ENCODE measurements at regions not wholly inside any gene's neighbourhood (a gene's known extent, or its start where the extent isn't known, plus 50 kb on each side); places are given as distances from the start of the nearest gene placed in this dataset.

DNA sequence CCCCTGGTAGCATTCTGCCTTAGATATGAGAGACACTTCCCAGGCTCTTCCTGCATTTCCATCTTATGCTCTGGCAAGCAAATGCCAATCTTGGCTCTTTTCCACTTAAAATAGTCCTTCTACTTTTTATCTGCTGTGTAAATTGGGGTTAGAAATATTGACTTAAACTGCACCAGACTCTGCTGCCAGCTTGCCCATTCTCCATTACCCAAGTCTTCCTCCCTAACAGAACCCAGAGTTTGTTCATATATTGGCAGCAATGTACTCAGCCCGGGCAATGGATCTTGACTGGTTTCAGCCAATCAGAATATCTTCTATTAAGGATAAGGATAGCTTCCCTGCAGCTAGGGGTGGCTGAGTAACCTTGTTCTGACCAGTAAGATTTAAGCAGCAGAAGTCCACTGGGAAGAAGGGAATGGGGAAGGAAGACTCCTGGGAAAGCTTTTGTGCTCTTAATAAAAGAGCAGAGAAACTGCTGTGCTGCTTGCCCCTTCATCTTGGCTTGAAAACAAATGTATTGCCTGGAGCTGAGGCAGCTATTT lies 177.1 kb downstream of the KCNRG start:
- no peak overlapping the region for H2BK5ac ChIP-seq (ENCODE audit: insufficient read length, low read length)
- DNase-seq = no peak
- WGBS (ENCODE audit: extremely low coverage, insufficient read length, low lambda C conversion rate) = no CpG with 5 or more reads among the region's 1 CpG
- no peaks in the 10 kb centered on the region for H3K23me2 ChIP-seq (ENCODE audit: insufficient read length, low read depth, low read length, poor library complexity, severe bottlenecking)
- no peak overlapping the region for H2BK20ac ChIP-seq (ENCODE audit: low read depth, low read length, poor library complexity, severe bottlenecking)
- H4K5ac ChIP-seq (ENCODE audit: insufficient read length, low read depth, low read length) = no peak overlapping the region
- no peak overlapping the region for H3K4ac ChIP-seq (ENCODE audit: low read depth, low read length)
- no peak overlapping the region for H2AFZ ChIP-seq (ENCODE audit: low read length)
- H3K4me2 ChIP-seq (ENCODE audit: insufficient read depth, insufficient read length, low read length) = no peak overlapping the region
- H2AK5ac ChIP-seq (ENCODE audit: insufficient read length, low read length) = no peak overlapping the region
- H4K20me1 ChIP-seq (ENCODE audit: control insufficient read depth, insufficient read depth, insufficient read length) = no peaks in the 10 kb centered on the region
- no peak overlapping the region for H3K18ac ChIP-seq (ENCODE audit: insufficient read length, low read depth, low read length)
- H3K27ac ChIP-seq (ENCODE audit: insufficient read length, low read depth, low read length) = no peak overlapping the region
- TF ChIP-seq, protein P1, sequence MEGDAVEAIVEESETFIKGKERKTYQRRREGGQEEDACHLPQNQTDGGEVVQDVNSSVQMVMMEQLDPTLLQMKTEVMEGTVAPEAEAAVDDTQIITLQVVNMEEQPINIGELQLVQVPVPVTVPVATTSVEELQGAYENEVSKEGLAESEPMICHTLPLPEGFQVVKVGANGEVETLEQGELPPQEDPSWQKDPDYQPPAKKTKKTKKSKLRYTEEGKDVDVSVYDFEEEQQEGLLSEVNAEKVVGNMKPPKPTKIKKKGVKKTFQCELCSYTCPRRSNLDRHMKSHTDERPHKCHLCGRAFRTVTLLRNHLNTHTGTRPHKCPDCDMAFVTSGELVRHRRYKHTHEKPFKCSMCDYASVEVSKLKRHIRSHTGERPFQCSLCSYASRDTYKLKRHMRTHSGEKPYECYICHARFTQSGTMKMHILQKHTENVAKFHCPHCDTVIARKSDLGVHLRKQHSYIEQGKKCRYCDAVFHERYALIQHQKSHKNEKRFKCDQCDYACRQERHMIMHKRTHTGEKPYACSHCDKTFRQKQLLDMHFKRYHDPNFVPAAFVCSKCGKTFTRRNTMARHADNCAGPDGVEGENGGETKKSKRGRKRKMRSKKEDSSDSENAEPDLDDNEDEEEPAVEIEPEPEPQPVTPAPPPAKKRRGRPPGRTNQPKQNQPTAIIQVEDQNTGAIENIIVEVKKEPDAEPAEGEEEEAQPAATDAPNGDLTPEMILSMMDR (conservative IDR thresholded peaks at IDR 0.05) = no peak
- no peak overlapping the region for H2BK120ac ChIP-seq (ENCODE audit: low read depth, low read length, poor library complexity, severe bottlenecking)
- no peak overlapping the region for H3T11ph ChIP-seq (ENCODE audit: low read length)
- no peaks in the 10 kb centered on the region for H3K79me2 ChIP-seq (ENCODE audit: insufficient read depth, low read length)
- Mint-ChIP-seq H3K36me3 (ENCODE audit: insufficient read depth in 1 of 3, low read depth in 3 of 3) (no peaks in the 10 kb centered on the region), H3K27ac (no peak overlapping the region), H3K27me3 (ENCODE audit: low read depth) (no peaks in the 10 kb centered on the region), H3K4me3 (no peak overlapping the region), H3K9me3 (no peaks in the 10 kb centered on the region), H3K4me1 (peaks cover 19 to 25% of the 10 kb centered on the region in 2 experiments)
- H3K4me1 ChIP-seq (ENCODE audit: insufficient read depth, low read length) = peaks cover 2% of the 10 kb centered on the region; the same call in 1 of the 2 replicates
- no peak overlapping the region for H3K9ac ChIP-seq (ENCODE audit: extremely low read depth, insufficient read length, low read length)
- H2BK15ac ChIP-seq (ENCODE audit: low read depth, low read length) = no peak overlapping the region
- no peaks in the 10 kb centered on the region for H3K9me3 ChIP-seq (ENCODE audit: control insufficient read depth, low read depth, low read length)
- H3K79me1 ChIP-seq (ENCODE audit: insufficient read depth, low read depth, low read length, poor library complexity, severe bottlenecking) = no peaks in the 10 kb centered on the region
- no peak overlapping the region for H4K8ac ChIP-seq (replicated peaks; ENCODE audit: insufficient read length, low read depth, low read length)
- H2BK12ac ChIP-seq (ENCODE audit: insufficient read length, low read depth, low read length) = no peak overlapping the region
- no peaks in the 10 kb centered on the region for H3K27me3 ChIP-seq (ENCODE audit: insufficient read depth, low read length)
- H3K23ac ChIP-seq (ENCODE audit: insufficient read length, low read depth, low read length) = no peak overlapping the region
- H4K91ac ChIP-seq (ENCODE audit: insufficient read length, low read depth, low read length) = no peak overlapping the region
- no peak overlapping the region for H3K56ac ChIP-seq (ENCODE audit: insufficient read length, low read depth, low read length)
- H3K14ac ChIP-seq (ENCODE audit: insufficient read depth, low read length) = no peak overlapping the region

Data from H9 (cell line).